Activated naive CD8-positive, alpha-beta T cell treated with anti-CD3 and anti-CD28 coated beads for 36 hours (primary cell): ENCODE measurements at regions not wholly inside any gene's neighbourhood (a gene's known extent, or its start where the extent isn't known, plus 50 kb on each side); places are given as distances from the start of the nearest gene placed in this dataset.
A peak's percentile ranks its signal among the peaks of the same experiment; 100 is the strongest.

Experiments used
- DNase-seq: peaks from one replicate; pipeline ENCODE4 v3.0.0; 2021
- H3K27ac Mint-ChIP-seq: one replicate; pipeline ENCODE4 v1.8.0; 2022; ENCODE audit warnings: mild to moderate bottlenecking, moderate library complexity, mixed read lengths
- H3K27me3 Mint-ChIP-seq: one replicate; pipeline ENCODE4 v1.8.0; 2022; ENCODE audit warnings: mild to moderate bottlenecking, mixed read lengths
- H3K36me3 Mint-ChIP-seq: one replicate; pipeline ENCODE4 v1.8.0; 2021; ENCODE audit warnings: mild to moderate bottlenecking, mixed read lengths
- H3K4me1 Mint-ChIP-seq: one replicate; pipeline ENCODE4 v1.8.0; 2021; ENCODE audit warnings: mixed read lengths
- H3K4me3 Mint-ChIP-seq: one replicate; pipeline ENCODE4 v1.8.0; 2022; ENCODE audit warnings: mild to moderate bottlenecking, moderate library complexity, mixed read lengths
- H3K9me3 Mint-ChIP-seq: one replicate; pipeline ENCODE4 v1.8.0; 2022; ENCODE audit warnings: mixed read lengths

GRCh38 chr2:111705711-111706336 lies 178.2 kb downstream of the ANAPC1 start:
- Mint-ChIP-seq H3K9me3 (no peaks in the 10 kb centered on the region), H3K36me3 (no peaks in the 10 kb centered on the region), H3K27me3 (peaks cover 32% of the 10 kb centered on the region), H3K27ac (peak overlapping the region; percentile 26), H3K4me1 (peaks cover 21% of the 10 kb centered on the region), H3K4me3 (peak overlapping the region; percentile 5)
- peak; percentile 57 for DNase-seq

GRCh38 chr2:111706481-111707001 lies 177.5 kb downstream of the ANAPC1 start:
- peak; percentile 14 for DNase-seq

GRCh38 chr2:111707700-111708099 lies 176.3 kb downstream of the ANAPC1 start:
- DNase-seq, result no peak
- H3K9me3 Mint-ChIP-seq, result no peaks in the 10 kb centered on the region
- no peak overlapping the region for H3K4me3 Mint-ChIP-seq
- no peak overlapping the region for H3K27ac Mint-ChIP-seq
- H3K4me1 Mint-ChIP-seq, result peaks cover 17% of the 10 kb centered on the region
- peaks cover 15% of the 10 kb centered on the region for H3K27me3 Mint-ChIP-seq
- no peaks in the 10 kb centered on the region for H3K36me3 Mint-ChIP-seq

More at GRCh38 chr2:111706481-111707001, 177.5 kb downstream of the ANAPC1 start:
- no peaks in the 10 kb centered on the region for H3K36me3 Mint-ChIP-seq
- H3K4me1 Mint-ChIP-seq, result peaks cover 23% of the 10 kb centered on the region
- no peaks in the 10 kb centered on the region for H3K9me3 Mint-ChIP-seq
- H3K27ac Mint-ChIP-seq, result no peak overlapping the region
- H3K4me3 Mint-ChIP-seq, result no peak overlapping the region
- peaks cover 26% of the 10 kb centered on the region for H3K27me3 Mint-ChIP-seq

- H3K9me3 Mint-ChIP-seq, result no peaks in the 10 kb centered on the region
- H3K4me3 Mint-ChIP-seq, result no peak overlapping the region
- H3K27me3 Mint-ChIP-seq, result peaks cover 7% of the 10 kb centered on the region
- no peaks in the 10 kb centered on the region for H3K36me3 Mint-ChIP-seq
- no peak for DNase-seq
- H3K27ac Mint-ChIP-seq, result no peak overlapping the region
- peaks cover 17% of the 10 kb centered on the region for H3K4me1 Mint-ChIP-seq
Measured at GRCh38 chr2:111708476-111709180, 175.4 kb downstream of the ANAPC1 start.

- Mint-ChIP-seq H3K27ac (no peak overlapping the region), H3K4me1 (peaks cover 17% of the 10 kb centered on the region), H3K36me3 (no peaks in the 10 kb centered on the region), H3K9me3 (no peaks in the 10 kb centered on the region), H3K27me3 (peaks cover under 1% of the 10 kb centered on the region), H3K4me3 (no peak overlapping the region)
- DNase-seq, result no peak
Measured at GRCh38 chr2:111709321-111709720, 174.7 kb downstream of the ANAPC1 start.

GRCh38 chr2:111710085-111710484 lies 173.9 kb downstream of the ANAPC1 start:
- Mint-ChIP-seq H3K9me3 (no peaks in the 10 kb centered on the region), H3K36me3 (no peaks in the 10 kb centered on the region), H3K27me3 (no peaks in the 10 kb centered on the region), H3K4me3 (no peak overlapping the region), H3K4me1 (peaks cover 15% of the 10 kb centered on the region), H3K27ac (no peak overlapping the region)
- DNase-seq, result no peak

GRCh38 chr2:111710613-111711012 lies 173.4 kb downstream of the ANAPC1 start:
- Mint-ChIP-seq H3K4me1 (peaks cover 10% of the 10 kb centered on the region), H3K27ac (no peak overlapping the region), H3K4me3 (no peak overlapping the region), H3K9me3 (no peaks in the 10 kb centered on the region), H3K27me3 (no peaks in the 10 kb centered on the region), H3K36me3 (no peaks in the 10 kb centered on the region)
- DNase-seq, result no peak

GRCh38 chr2:111711270-111711669 lies 172.7 kb downstream of the ANAPC1 start:
- H3K9me3 Mint-ChIP-seq, result no peaks in the 10 kb centered on the region
- no peaks in the 10 kb centered on the region for H3K36me3 Mint-ChIP-seq
- no peak for DNase-seq
- H3K27ac Mint-ChIP-seq, result no peak overlapping the region
- H3K27me3 Mint-ChIP-seq, result no peaks in the 10 kb centered on the region
- peaks cover 4% of the 10 kb centered on the region for H3K4me1 Mint-ChIP-seq
- H3K4me3 Mint-ChIP-seq, result no peak overlapping the region

- Mint-ChIP-seq H3K9me3 (no peaks in the 10 kb centered on the region), H3K4me3 (no peak overlapping the region), H3K27ac (no peak overlapping the region), H3K4me1 (peaks cover 2% of the 10 kb centered on the region), H3K27me3 (no peaks in the 10 kb centered on the region), H3K36me3 (no peaks in the 10 kb centered on the region)
- no peak for DNase-seq
Measured at GRCh38 chr2:111712361-111712760, 171.6 kb downstream of the ANAPC1 start.

GRCh38 chr2:111712940-111713515 lies 171.0 kb downstream of the ANAPC1 start:
- no peak overlapping the region for H3K4me3 Mint-ChIP-seq
- H3K36me3 Mint-ChIP-seq, result no peaks in the 10 kb centered on the region
- H3K4me1 Mint-ChIP-seq, result peaks cover 2% of the 10 kb centered on the region
- no peak for DNase-seq
- no peaks in the 10 kb centered on the region for H3K27me3 Mint-ChIP-seq
- H3K9me3 Mint-ChIP-seq, result no peaks in the 10 kb centered on the region
- H3K27ac Mint-ChIP-seq, result no peak overlapping the region

- H3K9me3 Mint-ChIP-seq, result no peaks in the 10 kb centered on the region
- H3K4me1 Mint-ChIP-seq, result peaks cover 2% of the 10 kb centered on the region
- H3K27me3 Mint-ChIP-seq, result no peaks in the 10 kb centered on the region
- H3K4me3 Mint-ChIP-seq, result no peak overlapping the region
- DNase-seq, result no peak
- no peaks in the 10 kb centered on the region for H3K36me3 Mint-ChIP-seq
- no peak overlapping the region for H3K27ac Mint-ChIP-seq
Measured at GRCh38 chr2:111715987-111716904, 167.7 kb downstream of the ANAPC1 start.

- H3K36me3 Mint-ChIP-seq, result no peaks in the 10 kb centered on the region
- H3K9me3 Mint-ChIP-seq, result no peaks in the 10 kb centered on the region
- H3K27me3 Mint-ChIP-seq, result no peaks in the 10 kb centered on the region
- H3K4me1 Mint-ChIP-seq, result no peaks in the 10 kb centered on the region
- H3K27ac Mint-ChIP-seq, result no peak overlapping the region
- DNase-seq, result no peak
- no peak overlapping the region for H3K4me3 Mint-ChIP-seq
Measured at GRCh38 chr2:111716905-111717775, 166.9 kb downstream of the ANAPC1 start.
